Neural progenitor cell (in vitro differentiated cells): ENCODE measurements at regions not wholly inside any gene's neighbourhood (a gene's known extent, or its start where the extent isn't known, plus 50 kb on each side); places are given as distances from the start of the nearest gene placed in this dataset.

Experiments
- DNase-seq: peaks from one replicate; pipeline ENCODE4 v3.0.0-alpha.2; 2016; ENCODE audit warnings: low spot score
- H2AFZ ChIP-seq: fragments of 200-600 bp; sonication (generic); replicated peaks from 2 replicates; pipeline ENCODE4 v1.6.1; 2016; ENCODE audit warnings: antibody characterized with exemption
- H3F3A ChIP-seq: fragments of 200-600 bp; sonication (generic); 2 replicates; pipeline ENCODE4 v1.6.1; 2016; ENCODE audit warnings: antibody characterized with exemption, low read depth
- H3K27ac ChIP-seq: fragments of 200-600 bp; sonication (generic); 2 replicates; pipeline ENCODE4 v1.5.1; 2016; ENCODE audit warnings: mild to moderate bottlenecking
- H3K27me3 ChIP-seq: fragments of 200-600 bp; sonication (generic); 2 replicates; pipeline ENCODE4 v1.6.1; 2016; ENCODE audit warnings: mild to moderate bottlenecking, moderate library complexity
- H3K36me3 ChIP-seq: fragments of 200-600 bp; sonication (generic); 2 replicates; pipeline ENCODE4 v1.5.1; 2016
- H3K4me1 ChIP-seq: fragments of 200-600 bp; sonication (generic); 2 replicates; pipeline ENCODE4 v1.6.1; 2016; ENCODE audit warnings: mixed run types
- H3K4me2 ChIP-seq: fragments of 200-600 bp; sonication (generic); 2 replicates; pipeline ENCODE4 v1.6.1; 2016
- H3K4me3 ChIP-seq: fragments of 200-600 bp; sonication (generic); 2 replicates; pipeline ENCODE4 v1.5.1; 2016
- H3K79me2 ChIP-seq: fragments of 200-600 bp; sonication (generic); 2 replicates; pipeline ENCODE4 v1.6.1; 2016; ENCODE audit warnings: low read depth
- H3K9ac ChIP-seq: fragments of 200-600 bp; sonication (generic); 2 replicates; pipeline ENCODE4 v1.6.1; 2016
- H3K9me3 ChIP-seq: fragments of 200-600 bp; sonication (generic); 2 replicates; pipeline ENCODE4 v1.5.1; 2016; ENCODE audit warnings: low read depth
- H4K20me1 ChIP-seq: fragments of 200-600 bp; sonication (generic); 2 replicates; pipeline ENCODE4 v1.6.1; 2016; ENCODE audit warnings: low read depth
- H3K27ac Mint-ChIP-seq: 3 replicates; pipeline ENCODE4 v1.8.0; 2021; ENCODE audit warnings: mixed read lengths
- H3K27me3 Mint-ChIP-seq: 2 replicates; pipeline ENCODE4 v1.8.0; 2022; ENCODE audit warnings: low read depth, mild to moderate bottlenecking, inconsistent platforms, moderate library complexity, mixed read lengths; ENCODE audit not compliant: insufficient read depth
- H3K36me3 Mint-ChIP-seq: 3 replicates; pipeline ENCODE4 v1.8.0; 2021; ENCODE audit warnings: mixed read lengths
- H3K4me1 Mint-ChIP-seq: 3 replicates; pipeline ENCODE4 v1.8.0; 2021; ENCODE audit warnings: mixed read lengths
- H3K4me3 Mint-ChIP-seq: 3 replicates; pipeline ENCODE4 v1.8.0; 2021; ENCODE audit warnings: mild to moderate bottlenecking, moderate library complexity, mixed read lengths
- H3K9me3 Mint-ChIP-seq: 3 replicates; pipeline ENCODE4 v1.8.0; 2020; ENCODE audit warnings: mixed read lengths
- CTCF ChIP-seq: fragments of 200-600 bp; sonication (generic); IDR thresholded peaks from 2 replicates; pipeline ENCODE4 v1.5.1; 2017; ENCODE audit warnings: antibody characterized with exemption, mild to moderate bottlenecking
- EZH2 ChIP-seq: fragments of 200-600 bp; sonication (generic); IDR thresholded peaks from 2 replicates; pipeline ENCODE4 v1.6.1; 2017; ENCODE audit warnings: antibody characterized with exemption, mild to moderate bottlenecking, moderate library complexity
- EZH2phosphoT487 ChIP-seq: fragments of 200-600 bp; sonication (generic); IDR thresholded peaks from 2 replicates; pipeline ENCODE4 v1.6.1; 2017; ENCODE audit warnings: antibody characterized with exemption

DNA sequence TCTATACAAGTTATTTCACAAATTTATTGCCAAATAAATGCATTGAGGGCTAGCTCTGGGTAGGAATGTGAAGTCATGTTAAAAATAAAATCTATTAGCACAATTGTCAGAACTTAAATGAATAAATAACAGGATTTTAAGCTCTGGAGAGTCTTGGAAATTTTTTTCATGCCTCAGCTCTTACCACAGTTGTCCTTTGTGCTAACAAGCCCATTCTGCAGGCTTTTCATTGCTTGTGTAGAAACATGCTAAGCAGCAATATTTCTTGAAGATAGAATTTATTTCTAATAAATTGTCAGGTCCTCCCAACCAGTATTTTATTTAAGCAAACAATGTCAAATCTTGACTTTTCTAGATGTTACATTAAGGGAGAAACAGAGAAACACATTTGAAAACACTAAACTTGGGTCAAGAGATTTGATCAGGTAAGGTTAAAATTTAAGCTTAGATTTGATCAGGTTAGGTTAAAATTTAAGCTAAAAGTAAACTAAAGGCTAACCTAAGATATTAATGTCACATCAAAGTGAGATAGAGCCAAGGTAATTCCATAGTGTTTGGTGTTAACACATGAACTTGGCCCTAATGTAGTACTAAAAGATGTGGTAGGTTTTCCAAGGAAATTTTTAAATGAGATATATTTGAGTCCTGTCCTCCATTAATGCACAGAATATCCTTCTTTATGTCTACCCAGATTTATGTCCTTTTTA lies 179.1 kb upstream of the IL1RAPL1 start:
- Mint-ChIP-seq H3K9me3 (peaks cover 18% of the 10 kb centered on the region), H3K4me3 (no peak overlapping the region)

DNA sequence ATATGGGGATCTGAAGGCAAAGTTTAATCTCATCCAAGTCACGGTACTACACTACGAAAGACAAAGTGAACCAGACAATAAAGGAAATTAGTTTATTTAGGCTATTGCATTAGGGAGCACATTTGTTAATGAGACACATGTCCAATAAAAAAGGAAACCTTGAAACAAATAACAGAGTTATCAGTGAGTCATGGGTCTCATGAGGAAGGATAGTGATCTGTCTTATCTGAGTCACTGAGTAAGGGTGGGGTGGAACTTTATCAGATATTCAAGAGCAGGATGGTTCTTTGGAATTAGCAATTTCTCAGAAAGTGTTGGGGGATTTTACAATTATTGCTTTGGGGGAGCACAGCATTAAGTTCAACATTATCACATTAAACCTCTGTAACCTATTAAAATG lies 188.9 kb upstream of the IL1RAPL1 start:
- H3F3A ChIP-seq: no peaks in the 10 kb centered on the region
- peaks cover under 1% of the 10 kb centered on the region for H3K4me1 Mint-ChIP-seq
- H3K4me3 Mint-ChIP-seq: no peak overlapping the region
- no peak for TF ChIP-seq EZH2phosphoT487
- no peak for TF ChIP-seq EZH2
- TF ChIP-seq CTCF: no peak
- no peak overlapping the region for H3K27ac Mint-ChIP-seq
- no peaks in the 10 kb centered on the region for H4K20me1 ChIP-seq
- peaks cover 4% of the 10 kb centered on the region for H3K4me1 ChIP-seq
- H3K4me3 ChIP-seq: no peak overlapping the region
- H3K27me3 Mint-ChIP-seq: no peaks in the 10 kb centered on the region
- no peaks in the 10 kb centered on the region for H3K27me3 ChIP-seq
- no peaks in the 10 kb centered on the region for H3K36me3 Mint-ChIP-seq
- H3K9ac ChIP-seq: no peak overlapping the region
- H3K4me2 ChIP-seq: no peak overlapping the region
- H3K27ac ChIP-seq: no peak overlapping the region
- no peak for DNase-seq
- no peak overlapping the region for H2AFZ ChIP-seq
- H3K79me2 ChIP-seq: no peaks in the 10 kb centered on the region
- peaks cover 6% of the 10 kb centered on the region for H3K9me3 Mint-ChIP-seq
- peaks cover 4% of the 10 kb centered on the region for H3K9me3 ChIP-seq
- no peaks in the 10 kb centered on the region for H3K36me3 ChIP-seq

More for the DNA sequence above, 179.1 kb upstream of the IL1RAPL1 start:
- no peaks in the 10 kb centered on the region for H3K27me3 ChIP-seq
- H3F3A ChIP-seq: no peaks in the 10 kb centered on the region
- DNase-seq: no peak
- no peak overlapping the region for H3K27ac ChIP-seq
- H3K4me1 Mint-ChIP-seq: peaks cover 3% of the 10 kb centered on the region
- H2AFZ ChIP-seq: no peak overlapping the region
- no peak overlapping the region for H3K4me2 ChIP-seq
- H3K9ac ChIP-seq: no peak overlapping the region
- H3K27ac Mint-ChIP-seq: no peak overlapping the region
- no peaks in the 10 kb centered on the region for H4K20me1 ChIP-seq
- no peaks in the 10 kb centered on the region for H3K27me3 Mint-ChIP-seq
- no peaks in the 10 kb centered on the region for H3K36me3 ChIP-seq
- TF ChIP-seq CTCF: no peak
- TF ChIP-seq EZH2: no peak
- no peaks in the 10 kb centered on the region for H3K9me3 ChIP-seq
- no peak overlapping the region for H3K4me3 ChIP-seq
- H3K4me1 ChIP-seq: peaks cover 5% of the 10 kb centered on the region
- no peaks in the 10 kb centered on the region for H3K36me3 Mint-ChIP-seq
- no peaks in the 10 kb centered on the region for H3K79me2 ChIP-seq

DNA sequence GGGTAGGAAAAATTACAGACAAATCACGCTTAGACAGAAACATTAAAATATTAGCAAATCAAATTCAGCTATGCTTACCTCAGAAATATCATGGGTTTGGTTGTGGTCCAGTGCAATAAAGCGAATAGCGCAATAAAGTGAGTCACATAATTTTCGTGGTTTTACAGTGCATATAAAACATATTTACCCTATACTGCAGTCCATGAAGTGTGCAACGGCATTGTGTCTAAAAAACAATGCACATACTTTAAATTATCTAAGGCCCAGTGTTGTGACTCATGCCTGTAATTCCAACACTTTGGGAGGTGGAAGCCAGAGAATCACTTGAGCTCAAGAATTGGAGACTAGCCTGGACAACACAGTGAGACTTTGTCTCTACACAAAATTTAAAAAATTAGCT lies 195.7 kb upstream of the IL1RAPL1 start:
- Histone ChIP-seq H3K4me2 (no peak overlapping the region), H3K4me3 (no peak overlapping the region), H2AFZ (no peak overlapping the region), H3K27me3 (no peaks in the 10 kb centered on the region), H3K27ac (no peak overlapping the region), H3K9ac (no peak overlapping the region), H4K20me1 (no peaks in the 10 kb centered on the region), H3F3A (no peaks in the 10 kb centered on the region), H3K79me2 (no peaks in the 10 kb centered on the region), H3K4me1 (no peaks in the 10 kb centered on the region), H3K36me3 (no peaks in the 10 kb centered on the region), H3K9me3 (no peaks in the 10 kb centered on the region)
- Mint-ChIP-seq H3K4me3 (no peak overlapping the region), H3K27ac (no peak overlapping the region), H3K36me3 (no peaks in the 10 kb centered on the region), H3K9me3 (peaks cover 3% of the 10 kb centered on the region), H3K4me1 (no peaks in the 10 kb centered on the region), H3K27me3 (no peaks in the 10 kb centered on the region)
- DNase-seq: no peak
- TF ChIP-seq CTCF: no peak
- no peak for TF ChIP-seq EZH2
- no peak for TF ChIP-seq EZH2phosphoT487
